ENCODE measurements at regions not wholly inside any gene's neighbourhood (a gene's known extent, or its start where the extent isn't known, plus 50 kb on each side); places are given as distances from the start of the nearest gene placed in this dataset.

DNA sequence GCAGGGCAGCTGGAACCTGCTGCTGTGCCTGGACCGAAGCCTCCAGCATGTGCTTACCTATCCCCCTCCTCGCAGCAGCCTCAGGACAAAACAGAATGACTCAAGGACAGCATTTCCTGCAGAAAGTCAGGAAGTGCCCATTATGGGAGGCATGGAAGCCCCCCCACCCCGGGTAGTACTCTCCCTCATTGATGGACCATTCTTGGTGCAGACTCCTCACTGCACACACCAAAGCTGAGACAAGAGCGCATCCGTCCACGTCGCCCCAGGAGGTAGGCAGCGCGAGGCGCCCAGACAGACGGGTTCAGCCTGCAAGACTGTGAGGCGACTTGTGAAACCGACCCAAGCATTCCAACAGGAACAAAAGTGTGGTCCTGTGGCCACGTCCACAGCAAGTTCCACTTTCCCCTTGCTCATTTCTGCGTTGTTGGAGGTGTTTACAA is 243.9 kb upstream of the ATXN7L3B start:
- no peak for TF ChIP-seq POLR2A (IDR thresholded peaks at IDR 0.05)
- TF ChIP-seq, protein P1, sequence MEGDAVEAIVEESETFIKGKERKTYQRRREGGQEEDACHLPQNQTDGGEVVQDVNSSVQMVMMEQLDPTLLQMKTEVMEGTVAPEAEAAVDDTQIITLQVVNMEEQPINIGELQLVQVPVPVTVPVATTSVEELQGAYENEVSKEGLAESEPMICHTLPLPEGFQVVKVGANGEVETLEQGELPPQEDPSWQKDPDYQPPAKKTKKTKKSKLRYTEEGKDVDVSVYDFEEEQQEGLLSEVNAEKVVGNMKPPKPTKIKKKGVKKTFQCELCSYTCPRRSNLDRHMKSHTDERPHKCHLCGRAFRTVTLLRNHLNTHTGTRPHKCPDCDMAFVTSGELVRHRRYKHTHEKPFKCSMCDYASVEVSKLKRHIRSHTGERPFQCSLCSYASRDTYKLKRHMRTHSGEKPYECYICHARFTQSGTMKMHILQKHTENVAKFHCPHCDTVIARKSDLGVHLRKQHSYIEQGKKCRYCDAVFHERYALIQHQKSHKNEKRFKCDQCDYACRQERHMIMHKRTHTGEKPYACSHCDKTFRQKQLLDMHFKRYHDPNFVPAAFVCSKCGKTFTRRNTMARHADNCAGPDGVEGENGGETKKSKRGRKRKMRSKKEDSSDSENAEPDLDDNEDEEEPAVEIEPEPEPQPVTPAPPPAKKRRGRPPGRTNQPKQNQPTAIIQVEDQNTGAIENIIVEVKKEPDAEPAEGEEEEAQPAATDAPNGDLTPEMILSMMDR (IDR thresholded peaks at IDR 0.05), result no peak
